ENCODE measurements at regions not wholly inside any gene's neighbourhood (a gene's known extent, or its start where the extent isn't known, plus 50 kb on each side); places are given as distances from the start of the nearest gene placed in this dataset.
"Not testable (repeated sequence)": the region's sequence is repeated elsewhere in the genome, so short reads cannot be mapped to it uniquely, and the experiment has no call there.

DNA sequence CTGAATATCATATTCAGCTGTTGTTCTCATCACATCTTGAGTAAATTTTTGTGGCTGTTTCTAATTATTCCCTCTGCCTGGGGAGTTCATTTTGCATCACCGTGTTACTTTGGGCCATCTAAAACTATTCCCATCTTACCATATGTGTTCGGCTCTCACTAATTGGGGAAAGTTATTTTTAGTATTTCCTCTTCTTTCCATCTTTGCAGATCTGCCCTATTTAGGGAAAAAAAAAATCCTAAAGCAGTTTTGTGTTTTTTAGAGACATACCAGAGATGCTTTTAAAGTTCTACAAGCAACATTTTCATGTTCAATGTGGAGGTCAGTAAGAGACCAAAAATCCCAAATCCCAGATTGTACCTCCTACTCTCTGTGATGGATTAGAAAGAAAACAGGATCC is 111.3 kb upstream of the NDUFV2 start:
- H3K4me1 Mint-ChIP-seq (ENCODE audit: low read depth) = peaks cover 12% of the 10 kb centered on the region

DNA sequence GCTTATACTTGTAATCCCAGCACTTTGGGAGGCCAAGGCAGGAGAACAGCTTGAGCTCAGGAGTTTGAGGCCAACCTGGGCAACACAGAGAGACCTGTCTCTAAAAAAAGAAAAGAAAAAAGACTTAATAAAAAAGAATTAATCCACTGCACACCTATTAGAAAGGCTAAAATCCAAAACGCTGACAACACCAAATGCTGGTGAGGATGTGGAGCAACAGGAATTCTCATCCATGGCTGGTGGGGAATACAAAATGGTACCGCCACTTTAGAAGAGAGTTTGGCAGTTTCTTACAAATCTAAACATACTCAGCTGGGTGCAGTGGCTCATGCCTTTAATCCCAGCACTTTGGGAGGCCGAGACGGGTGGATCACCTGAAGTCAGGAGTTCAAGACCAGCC is 110.0 kb upstream of the NDUFV2 start:
- not testable (repeated sequence) for H3K9me3 Mint-ChIP-seq (ENCODE audit: low read depth); H3K27ac Mint-ChIP-seq

More for the DNA sequence above, 111.3 kb upstream of the NDUFV2 start:
- TF ChIP-seq, protein P1, sequence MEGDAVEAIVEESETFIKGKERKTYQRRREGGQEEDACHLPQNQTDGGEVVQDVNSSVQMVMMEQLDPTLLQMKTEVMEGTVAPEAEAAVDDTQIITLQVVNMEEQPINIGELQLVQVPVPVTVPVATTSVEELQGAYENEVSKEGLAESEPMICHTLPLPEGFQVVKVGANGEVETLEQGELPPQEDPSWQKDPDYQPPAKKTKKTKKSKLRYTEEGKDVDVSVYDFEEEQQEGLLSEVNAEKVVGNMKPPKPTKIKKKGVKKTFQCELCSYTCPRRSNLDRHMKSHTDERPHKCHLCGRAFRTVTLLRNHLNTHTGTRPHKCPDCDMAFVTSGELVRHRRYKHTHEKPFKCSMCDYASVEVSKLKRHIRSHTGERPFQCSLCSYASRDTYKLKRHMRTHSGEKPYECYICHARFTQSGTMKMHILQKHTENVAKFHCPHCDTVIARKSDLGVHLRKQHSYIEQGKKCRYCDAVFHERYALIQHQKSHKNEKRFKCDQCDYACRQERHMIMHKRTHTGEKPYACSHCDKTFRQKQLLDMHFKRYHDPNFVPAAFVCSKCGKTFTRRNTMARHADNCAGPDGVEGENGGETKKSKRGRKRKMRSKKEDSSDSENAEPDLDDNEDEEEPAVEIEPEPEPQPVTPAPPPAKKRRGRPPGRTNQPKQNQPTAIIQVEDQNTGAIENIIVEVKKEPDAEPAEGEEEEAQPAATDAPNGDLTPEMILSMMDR (IDR thresholded peaks at IDR 0.05; ENCODE audit: unreplicated experiment) = no peak
- no peaks in the 10 kb centered on the region for H3K36me3 Mint-ChIP-seq (ENCODE audit: insufficient read depth)
- H3K9me3 Mint-ChIP-seq (ENCODE audit: low read depth) = no peaks in the 10 kb centered on the region
- peaks cover 11% of the 10 kb centered on the region for H3K27me3 Mint-ChIP-seq
- H3K27ac Mint-ChIP-seq = no peak overlapping the region
- no peak for DNase-seq (ENCODE audit: low spot score, unreplicated experiment)
- H3K4me3 Mint-ChIP-seq (ENCODE audit: low read depth) = no peak overlapping the region

DNA sequence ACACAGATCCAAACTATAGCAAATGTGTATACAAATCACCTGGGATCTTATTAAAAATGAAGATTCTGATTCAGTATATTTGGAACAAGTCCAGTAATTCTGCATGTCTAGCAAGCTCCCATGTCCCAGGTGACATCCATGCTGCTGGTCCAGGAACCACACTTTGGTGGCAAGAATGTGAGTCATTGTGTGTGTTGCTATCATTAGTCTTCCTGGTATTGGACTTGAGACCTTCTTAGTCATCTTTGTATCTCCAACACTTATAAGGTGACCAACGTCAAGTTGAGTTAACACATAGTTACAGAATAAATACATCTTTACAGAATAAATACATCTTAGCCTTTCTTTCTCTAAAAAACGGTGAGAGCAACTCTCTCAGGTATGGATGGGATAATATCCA is 107.9 kb upstream of the NDUFV2 start:
- no peaks in the 10 kb centered on the region for H3K9me3 Mint-ChIP-seq (ENCODE audit: low read depth)
- peaks cover 17% of the 10 kb centered on the region for H3K4me1 Mint-ChIP-seq (ENCODE audit: low read depth)
- no peaks in the 10 kb centered on the region for H3K36me3 Mint-ChIP-seq (ENCODE audit: insufficient read depth)
- TF ChIP-seq, protein P1 (IDR thresholded peaks at IDR 0.05; ENCODE audit: unreplicated experiment) = no peak
- H3K27ac Mint-ChIP-seq = no peak overlapping the region
- H3K27me3 Mint-ChIP-seq = peaks cover 6% of the 10 kb centered on the region
- no peak overlapping the region for H3K4me3 Mint-ChIP-seq (ENCODE audit: low read depth)
- DNase-seq (ENCODE audit: low spot score, unreplicated experiment) = no peak

More for the DNA sequence above, 110.0 kb upstream of the NDUFV2 start:
- H3K27me3 Mint-ChIP-seq = peaks cover 11% of the 10 kb centered on the region
- not testable (repeated sequence) for H3K4me3 Mint-ChIP-seq (ENCODE audit: low read depth); H3K4me1 Mint-ChIP-seq (ENCODE audit: low read depth); DNase-seq (ENCODE audit: low spot score, unreplicated experiment); H3K36me3 Mint-ChIP-seq (ENCODE audit: insufficient read depth)

DNA sequence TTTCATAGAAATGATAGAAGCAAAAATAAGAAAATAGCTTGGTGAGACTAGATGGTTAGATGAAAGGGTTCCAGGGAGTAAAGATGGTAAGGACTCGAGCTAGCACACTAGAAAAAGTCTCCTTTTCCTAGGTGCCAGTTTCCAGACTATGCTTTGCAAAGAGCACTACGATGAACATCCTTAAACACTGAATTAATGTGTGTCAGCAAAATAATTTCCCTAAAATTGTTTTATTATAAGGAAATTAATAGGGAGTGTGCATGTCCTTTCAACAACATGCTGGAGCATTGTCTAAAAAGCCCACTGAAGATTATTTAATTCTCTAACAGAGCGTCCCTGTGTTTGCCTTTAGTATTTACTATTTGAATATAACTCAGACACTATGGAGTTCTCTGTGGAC is 107.4 kb upstream of the NDUFV2 start:
- Mint-ChIP-seq H3K27ac (no peak overlapping the region), H3K36me3 (ENCODE audit: insufficient read depth) (no peaks in the 10 kb centered on the region), H3K4me3 (ENCODE audit: low read depth) (no peak overlapping the region), H3K4me1 (ENCODE audit: low read depth) (peaks cover 17% of the 10 kb centered on the region), H3K27me3 (peaks cover 3% of the 10 kb centered on the region), H3K9me3 (ENCODE audit: low read depth) (no peaks in the 10 kb centered on the region)
- DNase-seq (ENCODE audit: low spot score, unreplicated experiment) = no peak
- TF ChIP-seq, protein P1 (IDR thresholded peaks at IDR 0.05; ENCODE audit: unreplicated experiment) = no peak

- no peak for DNase-seq (ENCODE audit: low spot score, unreplicated experiment)
- Mint-ChIP-seq H3K4me3 (ENCODE audit: low read depth) (no peak overlapping the region), H3K27ac (no peak overlapping the region), H3K27me3 (no peaks in the 10 kb centered on the region), H3K9me3 (ENCODE audit: low read depth) (no peaks in the 10 kb centered on the region), H3K36me3 (ENCODE audit: insufficient read depth) (no peaks in the 10 kb centered on the region), H3K4me1 (ENCODE audit: low read depth) (peaks cover 17% of the 10 kb centered on the region)
- TF ChIP-seq, protein P1 (IDR thresholded peaks at IDR 0.05; ENCODE audit: unreplicated experiment) = no peak
Observed at GRCh38 chr18:8996771-8997432, 105.6 kb upstream of the NDUFV2 start.

DNA sequence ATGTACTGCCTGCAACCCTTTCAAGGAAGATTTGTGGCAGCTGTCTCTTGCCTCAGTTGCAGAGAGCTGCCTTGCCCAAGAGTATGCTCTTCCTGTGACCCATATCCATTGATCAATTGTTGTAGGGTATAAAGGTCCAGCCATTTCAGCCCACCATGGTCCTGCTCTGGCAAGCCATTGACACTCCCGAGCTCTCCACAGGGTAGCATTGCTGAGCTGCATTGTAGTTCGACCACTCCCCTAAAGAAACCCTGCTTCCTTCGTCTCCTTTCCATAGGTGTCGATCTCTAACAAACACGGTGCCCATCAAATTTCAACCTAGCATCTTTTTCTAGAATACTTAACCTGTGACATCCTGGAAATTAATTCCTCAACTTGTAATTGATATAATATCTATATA is 104.9 kb upstream of the NDUFV2 start:
- H3K27ac Mint-ChIP-seq = no peak overlapping the region
- H3K4me3 Mint-ChIP-seq (ENCODE audit: low read depth) = no peak overlapping the region
- peaks cover 3% of the 10 kb centered on the region for H3K9me3 Mint-ChIP-seq (ENCODE audit: low read depth)
- H3K36me3 Mint-ChIP-seq (ENCODE audit: insufficient read depth) = peaks cover 2% of the 10 kb centered on the region
- no peaks in the 10 kb centered on the region for H3K27me3 Mint-ChIP-seq
- TF ChIP-seq, protein P1 (IDR thresholded peaks at IDR 0.05; ENCODE audit: unreplicated experiment) = no peak
- peaks cover 17% of the 10 kb centered on the region for H3K4me1 Mint-ChIP-seq (ENCODE audit: low read depth)
- DNase-seq (ENCODE audit: low spot score, unreplicated experiment) = no peak
